SHP77 (cell line): ENCODE measurements at regions not wholly inside any gene's neighbourhood (a gene's known extent, or its start where the extent isn't known, plus 50 kb on each side); places are given as distances from the start of the nearest gene placed in this dataset.
A peak's percentile ranks its signal among the peaks of the same experiment; 100 is the strongest.

Experiments used
- DNase-seq, 2 experiments: peaks; one replicate each; lab custom pipeline; 2025; lab: John Stamatoyannopoulos, UW

DNA sequence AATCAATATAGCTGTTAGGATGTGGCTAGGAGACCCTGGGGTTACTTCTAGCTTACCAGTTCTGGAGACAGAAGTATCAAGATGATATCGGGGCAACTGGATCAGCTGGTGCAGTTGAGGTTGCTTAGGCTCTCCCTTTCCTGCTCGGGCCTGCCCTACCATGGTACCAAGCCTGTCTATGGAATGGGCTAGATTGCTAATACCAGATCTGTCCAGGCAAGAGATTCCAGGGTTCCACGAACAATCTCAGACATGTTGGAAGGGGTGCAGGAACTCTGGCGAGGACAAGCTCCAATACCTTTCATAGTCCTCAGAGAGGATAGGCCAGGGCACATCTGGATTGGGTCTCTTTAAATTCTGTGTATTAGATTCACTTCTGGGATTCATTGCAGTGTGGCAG, 53.8 kb downstream of the ADM start:
- DNase-seq = no peak

DNA sequence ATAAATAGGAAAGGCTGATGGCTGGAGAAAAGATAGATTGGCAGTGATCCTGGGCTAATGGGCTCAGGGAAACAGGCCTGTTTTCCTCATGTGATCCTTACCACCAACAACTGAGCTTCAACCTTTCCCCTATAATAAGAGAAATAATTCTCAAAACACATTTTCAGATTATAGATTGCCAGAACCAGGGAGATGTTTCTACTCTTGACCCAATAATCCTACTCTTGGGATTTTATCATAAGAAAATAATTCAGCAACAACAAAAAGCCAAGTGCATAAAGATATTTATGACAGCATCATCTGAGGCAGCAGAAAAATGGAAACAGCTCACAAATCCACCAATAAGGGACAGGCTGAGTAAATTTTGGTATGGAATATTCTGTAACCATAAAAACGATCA, 54.3 kb downstream of the ADM start:
- DNase-seq = no peak

DNA sequence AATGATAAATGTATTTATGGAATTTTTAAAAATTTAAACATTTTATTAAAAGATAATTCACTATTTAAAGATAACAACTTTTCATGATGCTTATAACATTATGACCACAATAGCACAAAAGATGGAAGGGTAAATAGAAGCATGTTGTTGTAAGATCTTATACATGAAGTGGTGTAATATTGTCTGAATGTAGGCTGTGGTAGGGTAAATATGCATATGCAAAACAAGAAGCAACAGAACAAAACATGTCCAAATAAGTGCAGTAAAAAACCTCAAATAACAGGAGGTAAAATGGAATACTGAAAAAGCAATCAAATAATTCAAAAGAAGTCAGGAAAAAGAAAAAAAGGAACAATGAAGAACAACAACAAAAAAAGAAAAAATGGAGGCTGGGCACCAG, 56.0 kb downstream of the ADM start:
- no peak for DNase-seq

DNA sequence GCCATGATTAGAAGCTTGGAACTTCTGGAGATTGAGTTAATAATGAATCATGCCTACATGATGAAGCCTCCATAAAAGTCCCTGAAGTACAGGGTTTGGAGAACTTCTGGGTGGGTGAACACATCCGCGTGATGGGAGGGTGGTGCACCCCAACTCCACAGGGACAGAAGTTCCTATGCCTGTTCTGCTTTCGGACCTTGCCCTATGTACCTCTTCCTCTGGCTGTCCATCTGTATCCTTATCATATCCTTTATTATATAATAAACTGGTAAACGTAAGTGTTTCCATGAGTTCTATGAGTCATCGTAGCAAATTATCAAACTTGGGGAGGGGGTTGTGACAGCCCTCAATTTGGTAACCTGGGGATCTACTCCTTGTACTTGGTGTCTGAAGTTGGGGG, 60.2 kb downstream of the ADM start:
- no peak for DNase-seq

DNA sequence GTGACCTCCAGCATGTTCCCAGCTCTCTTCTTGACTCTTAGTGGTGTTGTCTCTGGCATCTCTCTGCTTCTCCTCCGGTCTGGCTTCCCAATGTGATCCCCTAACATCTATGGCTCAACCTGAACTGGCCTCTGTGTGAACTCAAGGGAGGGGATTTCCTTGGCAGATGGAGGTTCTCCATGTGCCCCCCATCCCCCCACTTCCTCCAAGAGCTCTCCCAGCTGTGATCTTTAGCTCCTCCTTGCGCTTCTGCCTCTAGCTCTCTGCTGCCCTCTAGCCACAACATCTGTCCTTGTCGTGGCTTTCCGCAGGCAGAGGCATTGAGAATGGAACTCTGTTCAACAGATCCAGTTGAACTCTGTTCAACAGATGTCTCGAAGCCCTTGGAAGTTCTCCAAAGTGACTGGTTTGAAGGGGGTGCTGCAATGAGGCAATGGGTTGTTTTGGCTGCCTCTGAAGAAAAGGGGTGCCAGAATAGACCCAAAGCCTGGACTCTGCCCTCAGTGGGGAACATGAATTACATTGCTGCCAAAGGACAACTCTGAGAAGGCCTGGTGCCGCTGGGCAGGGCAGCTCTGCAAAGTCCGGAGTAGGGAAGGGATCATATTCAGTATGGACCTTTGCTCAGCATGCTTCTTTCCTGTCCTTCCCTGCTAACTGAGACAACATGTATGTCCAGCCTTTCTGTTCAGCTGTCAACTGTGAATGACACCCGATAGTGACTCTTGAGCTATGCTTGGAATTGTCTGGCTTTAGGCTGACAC, 61.9 kb downstream of the ADM start:
- DNase-seq = peak; percentile 56 to 61

DNA sequence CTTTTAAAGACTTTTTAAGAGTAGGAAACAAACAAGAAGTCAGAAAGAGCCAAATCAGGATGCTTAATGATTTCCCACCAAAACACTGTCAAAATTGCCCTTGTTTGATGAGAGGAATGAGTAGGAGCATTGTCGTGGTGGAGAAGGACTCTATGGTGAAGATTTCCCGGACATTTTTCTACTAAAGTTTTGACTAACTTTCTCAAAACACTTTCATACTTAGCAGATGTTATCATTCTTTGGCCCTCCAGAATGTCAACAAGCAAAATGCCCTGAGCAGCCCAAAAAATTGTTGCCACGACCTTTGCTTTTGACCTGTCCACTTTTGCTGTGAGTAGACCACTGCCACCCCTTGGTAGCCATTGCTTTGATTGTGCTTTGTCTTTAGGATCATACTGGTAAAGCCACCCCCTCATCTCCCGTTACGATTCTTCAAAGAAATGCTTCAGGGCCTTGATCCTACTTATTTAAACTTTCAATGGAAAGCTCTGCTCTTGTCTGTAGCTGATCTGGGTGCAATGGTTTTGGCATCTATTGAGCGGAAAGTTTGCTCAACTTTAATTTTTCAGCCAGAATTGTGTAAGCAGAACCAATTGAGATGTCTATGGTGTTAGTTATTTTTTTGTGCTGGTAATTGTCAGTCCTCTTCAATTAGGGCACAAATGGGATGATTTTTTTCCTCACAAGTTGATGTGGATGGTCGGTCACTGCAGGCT, 67.2 kb downstream of the ADM start:
- no peak for DNase-seq

DNA sequence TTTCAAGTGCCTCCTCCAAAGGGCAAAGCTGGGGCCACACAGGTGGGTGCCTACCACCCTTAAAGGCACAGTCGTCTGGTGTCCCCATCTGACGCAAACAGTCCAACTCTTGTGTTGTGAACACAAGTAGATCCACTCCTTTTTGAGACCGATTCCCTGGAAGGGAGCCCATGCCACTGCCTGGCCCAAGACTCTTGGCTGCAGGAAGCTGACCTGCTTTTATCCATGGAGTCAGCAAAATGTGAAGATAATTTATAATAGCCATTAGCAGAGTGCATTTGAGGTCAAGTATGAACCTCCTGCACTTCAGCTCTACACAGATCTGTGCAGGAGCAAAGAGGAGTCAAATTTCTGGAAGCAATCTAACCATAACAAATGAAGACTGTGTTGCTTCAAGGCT, 68.5 kb downstream of the ADM start:
- DNase-seq = no peak

DNA sequence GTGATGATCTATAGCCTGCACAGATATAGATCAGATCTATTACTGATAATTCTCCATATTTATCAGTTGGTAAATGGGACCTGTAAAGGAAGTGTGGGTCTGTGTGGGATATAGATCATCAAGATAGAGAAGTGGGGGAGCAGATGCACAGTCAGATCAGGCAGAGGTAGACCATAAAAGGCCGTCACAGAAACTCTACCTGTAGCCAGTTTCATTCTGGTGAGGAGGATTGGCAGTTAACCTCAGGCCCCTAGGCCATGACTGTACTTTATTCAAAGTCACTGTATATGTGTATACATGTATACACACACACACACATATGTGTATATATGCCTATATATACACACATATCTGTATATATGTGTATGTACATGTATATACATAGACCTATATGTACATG, 69.1 kb downstream of the ADM start:
- DNase-seq = no peak

DNA sequence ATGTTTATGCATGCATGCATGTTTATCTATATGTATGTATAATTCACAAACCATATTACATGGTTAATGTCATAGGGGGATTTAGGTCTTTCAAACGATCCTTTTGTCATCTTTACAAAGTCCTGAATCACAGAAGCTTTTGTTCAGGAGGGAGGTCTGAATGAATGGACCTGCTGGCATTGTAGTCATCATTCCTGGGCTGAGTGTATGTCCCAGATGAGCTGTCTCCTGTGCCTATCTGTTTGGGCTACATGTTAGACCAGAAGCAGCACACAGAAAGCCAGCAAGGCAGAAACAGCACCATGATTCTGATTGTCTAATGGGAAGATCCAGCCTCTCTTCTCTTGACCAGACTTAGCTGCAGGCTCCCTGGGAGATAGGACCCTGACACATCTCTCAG, 69.5 kb downstream of the ADM start:
- no peak for DNase-seq

DNA sequence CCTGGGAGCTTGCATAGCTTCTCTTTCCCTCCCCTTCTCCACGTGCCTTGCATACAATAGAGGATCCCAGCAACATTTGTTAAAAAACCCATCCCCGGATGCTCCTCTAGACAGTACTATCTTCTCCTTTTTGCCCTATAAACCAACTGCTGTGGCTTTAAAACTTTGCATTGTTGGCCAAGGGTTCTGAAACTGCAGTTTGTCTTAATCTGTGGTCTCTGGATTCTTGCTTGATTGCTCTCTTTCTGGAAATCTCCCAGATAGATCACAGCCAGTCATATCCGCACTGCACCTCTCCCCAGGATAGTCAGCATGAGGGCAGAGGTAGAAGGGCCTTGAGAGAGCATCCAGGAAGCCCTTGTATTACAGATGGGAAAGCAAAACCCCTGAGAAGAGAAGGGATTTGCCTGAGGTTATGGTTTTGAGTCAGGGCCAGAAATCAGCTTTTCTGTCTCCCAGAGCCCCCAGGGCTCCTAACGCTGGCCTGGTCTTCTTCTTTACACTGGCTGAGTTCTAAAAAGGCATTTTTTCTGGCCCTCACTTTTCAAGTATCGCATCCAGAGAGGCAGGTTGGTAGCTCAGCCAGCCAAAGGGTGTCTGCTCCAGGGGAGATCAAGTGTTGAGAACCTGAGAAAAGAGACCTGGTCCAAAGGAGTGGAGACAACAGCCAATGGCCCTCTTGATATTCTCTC, 70.6 kb downstream of the ADM start:
- no peak for DNase-seq

DNA sequence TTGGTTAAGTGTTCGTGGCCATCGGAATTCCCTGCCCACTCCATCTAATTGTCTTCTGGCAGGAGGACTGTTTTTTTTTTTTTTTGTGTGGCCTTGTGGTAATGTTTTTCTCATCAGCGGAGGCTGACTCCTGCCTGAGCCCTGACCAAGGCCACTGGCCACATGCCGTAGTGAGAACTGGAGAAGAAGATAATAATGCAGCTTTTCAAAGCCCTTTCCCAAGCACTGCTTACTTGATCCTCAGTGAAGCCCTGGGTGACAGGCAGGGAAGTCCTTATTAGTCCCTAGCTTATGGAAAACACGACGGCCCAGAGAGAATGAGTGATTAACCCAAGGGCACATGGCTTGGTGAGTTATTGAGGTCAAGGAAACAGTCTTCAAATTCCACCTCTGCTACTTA, 71.2 kb downstream of the ADM start:
- DNase-seq = no peak

DNA sequence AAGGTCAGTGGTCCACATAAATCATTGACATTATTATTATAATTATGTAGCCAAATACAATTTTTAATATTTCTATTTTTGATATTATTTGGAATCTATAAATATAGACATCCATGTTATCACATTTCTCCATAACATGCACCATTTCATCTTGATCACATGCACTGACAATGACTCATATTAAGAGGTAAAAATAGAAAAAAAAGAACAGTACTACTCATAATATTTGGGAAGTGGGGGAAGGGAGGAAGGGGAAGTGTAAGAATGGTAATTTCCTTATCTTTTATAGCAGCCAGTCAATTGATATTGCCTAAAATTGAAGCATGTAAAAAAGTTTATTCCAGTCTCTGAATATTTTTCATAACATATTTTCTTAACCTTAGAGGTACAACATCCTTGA, 72.3 kb downstream of the ADM start:
- DNase-seq = no peak

DNA sequence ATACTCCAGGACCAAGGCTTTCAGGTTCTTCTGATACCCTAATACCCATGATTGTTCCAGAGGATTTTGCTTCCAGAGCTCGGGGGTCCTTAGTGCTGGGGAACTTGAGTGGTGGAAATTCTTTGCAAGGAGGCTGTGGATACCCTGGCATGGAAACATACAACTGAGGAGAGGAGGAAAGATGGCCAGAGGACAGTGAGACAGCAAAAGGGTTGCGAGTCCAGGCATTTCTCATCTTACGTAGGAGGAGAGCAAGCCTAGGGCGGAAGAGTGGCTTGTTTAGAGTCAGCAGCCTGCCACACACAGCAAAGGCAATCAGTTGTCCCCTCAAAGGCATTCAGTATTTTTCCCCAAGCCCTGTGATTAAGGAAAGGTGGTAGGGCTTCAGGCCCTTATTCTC, 73.5 kb downstream of the ADM start:
- DNase-seq = no peak

DNA sequence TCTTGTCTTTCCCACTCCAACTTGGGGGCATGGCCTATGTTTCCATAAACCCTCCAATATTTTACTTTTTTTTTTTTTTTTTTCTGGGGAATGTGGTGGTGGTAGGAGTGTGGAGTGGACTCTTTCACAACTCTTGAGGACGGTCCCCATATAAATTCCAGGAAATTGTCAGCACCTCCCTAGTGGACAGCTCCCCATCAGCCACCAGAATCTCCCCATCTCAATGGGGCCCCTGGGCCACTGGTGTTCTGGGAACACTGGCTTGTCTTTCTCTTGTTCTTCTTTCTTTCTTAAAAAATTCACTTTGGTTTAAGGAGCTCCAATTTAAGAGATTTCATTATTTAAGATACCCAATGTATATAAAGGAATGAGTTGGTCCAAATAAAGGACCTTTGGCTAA, 74.1 kb downstream of the ADM start:
- no peak for DNase-seq

DNA sequence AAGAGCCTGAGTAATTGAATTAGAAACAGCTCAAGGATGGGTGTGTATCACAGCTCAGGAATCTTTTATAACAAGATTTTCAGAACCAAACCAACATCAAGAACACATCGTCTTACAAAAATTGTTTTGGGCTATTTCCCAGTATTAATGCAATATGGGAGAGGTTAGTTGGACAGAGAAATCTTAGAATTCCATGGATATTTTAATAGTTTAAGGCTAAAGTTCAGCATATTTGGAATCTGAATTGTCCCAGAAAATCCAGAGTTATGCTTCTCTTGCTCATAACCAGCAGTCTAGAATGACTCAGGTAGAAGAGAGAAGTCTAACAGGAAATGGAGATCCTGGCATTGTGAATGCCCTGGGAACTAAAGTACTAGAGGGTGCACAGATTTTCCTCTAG, 74.6 kb downstream of the ADM start:
- DNase-seq = no peak

DNA sequence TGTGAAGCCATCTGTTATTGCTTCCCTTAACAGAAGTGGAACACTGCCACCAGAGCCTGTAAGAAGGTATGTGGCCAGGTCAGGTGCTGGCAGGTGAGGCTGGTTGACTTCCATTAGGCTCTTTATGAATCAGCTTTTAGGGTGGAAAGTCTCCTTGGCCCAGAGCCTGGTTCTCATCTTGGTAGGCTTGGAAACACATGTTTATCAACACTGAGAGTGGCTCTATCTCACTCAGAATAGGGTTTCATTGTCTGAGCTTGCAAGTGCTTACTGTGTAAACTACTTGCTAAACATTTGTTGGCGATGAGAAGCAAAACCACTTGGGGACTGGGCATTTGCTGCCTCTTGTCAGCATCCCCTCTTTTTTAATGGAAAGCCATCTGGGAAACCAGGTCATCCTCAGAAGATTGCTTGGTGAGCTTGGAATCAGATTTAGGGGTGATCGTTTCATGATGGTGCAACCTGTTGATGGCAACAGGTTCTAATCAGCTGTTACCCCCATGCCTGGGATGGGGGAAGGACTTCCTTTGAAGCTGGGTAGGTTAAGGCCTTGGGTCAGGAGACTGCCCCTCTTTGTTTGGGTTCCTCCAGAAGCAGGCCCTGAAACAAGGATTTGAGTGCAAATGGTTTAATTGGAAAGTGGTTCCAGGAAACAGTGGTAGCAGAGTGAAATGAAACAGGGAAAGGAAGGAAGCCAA, 75.0 kb upstream of the AMPD3 start:
- DNase-seq = no peak

DNA sequence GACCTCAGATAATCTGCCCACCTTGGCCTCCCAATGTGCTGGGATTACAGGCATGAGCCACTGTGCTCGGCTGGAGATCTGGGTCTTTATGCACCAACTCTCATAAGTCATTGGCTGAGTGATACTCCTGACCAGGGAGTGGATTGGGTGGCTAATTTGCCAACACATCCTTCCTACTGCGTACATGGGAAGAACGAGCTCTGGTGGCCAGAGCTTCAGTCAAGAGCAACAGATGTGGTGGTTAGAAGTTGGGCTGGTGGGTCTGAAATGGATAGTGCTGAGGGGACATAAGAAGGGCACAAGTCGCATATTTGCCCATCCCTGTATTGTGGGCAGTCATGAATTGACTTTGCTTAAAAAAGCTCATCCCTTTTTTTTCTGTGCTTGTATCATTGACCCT, 74.1 kb upstream of the AMPD3 start:
- no peak for DNase-seq

DNA sequence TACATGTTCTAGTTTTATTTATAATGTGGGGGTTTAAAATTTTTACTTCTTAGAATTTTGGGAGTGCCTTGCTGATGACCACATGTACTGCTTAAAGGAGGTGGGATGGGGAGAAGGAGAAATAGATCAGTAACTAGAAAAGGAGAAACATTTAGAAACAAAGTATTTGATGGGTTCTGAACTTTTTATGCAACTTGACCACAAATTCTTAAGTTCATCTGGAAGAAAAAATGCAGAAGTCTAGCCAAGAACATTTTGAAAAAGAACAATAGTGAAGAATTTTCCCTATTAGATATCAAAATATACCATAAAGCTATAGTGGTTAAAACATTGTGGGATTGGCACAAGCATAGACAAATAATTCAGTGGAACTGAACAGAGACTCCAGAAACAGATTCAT, 73.3 kb upstream of the AMPD3 start:
- DNase-seq = no peak

DNA sequence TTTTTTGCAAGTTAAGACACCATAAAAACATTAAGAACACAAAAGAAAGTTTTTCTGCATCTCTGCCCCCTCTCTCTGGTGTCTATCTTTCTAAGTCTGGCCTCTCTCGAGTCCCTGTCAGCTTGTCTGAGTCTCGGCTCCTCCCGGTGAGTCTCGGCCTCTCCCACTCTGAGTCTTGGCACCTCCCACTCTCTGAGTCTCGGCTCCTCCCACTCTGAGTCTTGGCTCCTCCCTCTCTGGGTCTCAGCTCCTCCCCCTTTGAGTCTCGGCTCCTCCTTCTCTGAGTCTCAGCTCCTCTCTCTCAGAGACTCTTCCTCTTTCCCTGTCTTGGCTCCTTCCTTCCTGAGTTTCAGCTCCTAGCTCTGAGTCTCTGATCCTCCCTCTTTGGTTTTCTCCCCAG, 72.5 kb upstream of the AMPD3 start:
- no peak for DNase-seq

DNA sequence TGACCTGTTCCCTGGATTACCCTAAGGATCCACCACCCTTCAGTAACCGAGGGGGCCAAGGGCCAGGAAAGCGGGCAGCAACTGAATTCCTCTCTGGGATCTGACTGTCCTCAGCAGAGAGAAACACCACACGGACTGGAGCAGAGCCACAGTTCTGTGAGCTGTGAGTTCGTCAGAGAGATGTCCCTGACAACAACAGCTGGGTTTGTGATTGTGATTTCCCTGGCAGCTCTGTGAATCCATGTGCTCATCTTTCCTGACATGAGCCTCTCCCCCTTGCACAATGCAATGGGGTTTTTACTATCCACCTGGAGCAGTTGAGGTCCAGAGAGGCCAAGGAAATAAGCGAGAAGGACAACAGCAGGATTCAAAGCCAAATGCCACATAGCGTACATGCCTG, 69.4 kb upstream of the AMPD3 start:
- DNase-seq = no peak

DNA sequence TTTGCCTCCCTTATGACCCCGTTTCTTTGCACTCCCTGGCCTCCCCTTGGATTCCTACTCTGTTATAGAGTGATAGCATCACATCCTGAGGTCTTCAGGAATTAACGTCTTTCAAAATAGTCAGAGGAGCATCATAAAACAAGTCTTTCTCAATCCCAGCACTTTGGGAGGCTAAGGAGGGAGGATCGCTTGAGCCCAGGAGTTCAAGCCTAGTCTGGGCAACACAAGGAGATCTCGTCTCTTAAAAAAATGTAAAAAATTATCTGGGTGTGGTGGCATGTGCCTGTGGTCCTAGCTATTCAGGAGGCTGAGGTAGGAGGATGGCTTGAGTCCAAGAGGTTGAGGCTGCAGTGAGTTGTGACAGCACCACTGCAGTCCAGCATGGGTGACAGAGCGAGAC, 68.7 kb upstream of the AMPD3 start:
- no peak for DNase-seq

DNA sequence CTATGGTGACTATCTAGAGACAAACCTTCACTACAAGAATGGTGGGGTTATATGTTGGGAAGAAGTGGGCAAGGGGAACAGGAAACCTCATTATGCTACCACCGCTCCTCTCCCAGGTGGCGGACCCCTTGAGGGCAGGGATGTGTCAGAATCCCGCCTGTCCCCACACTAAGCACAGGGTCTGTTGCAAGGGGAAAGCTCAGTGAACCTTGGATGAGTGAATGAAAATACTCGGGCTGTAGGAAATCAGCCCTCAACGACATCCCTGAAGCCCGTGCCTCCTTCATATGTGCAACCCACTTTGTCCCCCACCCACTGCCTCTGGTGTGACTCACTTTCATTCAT, 68.2 kb upstream of the AMPD3 start:
- DNase-seq = no peak
